T-helper 1 cell treated with Interleukin-12 subunit alpha and Interleukin-12 subunit beta and Interleukin-4 antibody, amounts not matched to agents 30 ng/mL and 1 ng/mL, for 36 hours (primary cell): ENCODE measurements at regions not wholly inside any gene's neighbourhood (a gene's known extent, or its start where the extent isn't known, plus 50 kb on each side); places are given as distances from the start of the nearest gene placed in this dataset.
"Not testable (repeated sequence)": the region's sequence is repeated elsewhere in the genome, so short reads cannot be mapped to it uniquely, and the experiment has no call there.

Experiments
- intact Hi-C: fragments of 100-400 bp; cut with micrococcal nuclease; formaldehyde crosslinking; loops from one replicate; pipeline ENCODE4 v1.15.1; 2024

DNA sequence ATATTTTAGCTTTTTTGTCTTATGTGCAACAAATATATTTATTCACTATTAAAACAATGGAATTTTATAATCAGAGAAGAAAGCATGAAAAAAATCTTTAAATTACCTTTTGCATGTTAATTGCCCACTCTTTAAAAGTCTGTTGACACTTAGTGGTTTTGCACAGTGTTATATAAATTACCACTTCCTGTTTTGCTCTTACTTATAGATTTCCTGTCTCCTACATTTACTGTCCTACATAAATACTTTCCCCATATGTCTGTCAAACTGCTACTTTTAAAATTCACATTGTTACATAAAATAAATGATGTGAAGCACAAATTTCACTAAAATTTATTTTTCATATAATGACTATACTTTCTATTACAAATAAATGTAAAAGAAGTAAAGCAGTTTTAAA is 161.1 kb upstream of the NDST4 start:
- intact Hi-C loops, result no loop called here

DNA sequence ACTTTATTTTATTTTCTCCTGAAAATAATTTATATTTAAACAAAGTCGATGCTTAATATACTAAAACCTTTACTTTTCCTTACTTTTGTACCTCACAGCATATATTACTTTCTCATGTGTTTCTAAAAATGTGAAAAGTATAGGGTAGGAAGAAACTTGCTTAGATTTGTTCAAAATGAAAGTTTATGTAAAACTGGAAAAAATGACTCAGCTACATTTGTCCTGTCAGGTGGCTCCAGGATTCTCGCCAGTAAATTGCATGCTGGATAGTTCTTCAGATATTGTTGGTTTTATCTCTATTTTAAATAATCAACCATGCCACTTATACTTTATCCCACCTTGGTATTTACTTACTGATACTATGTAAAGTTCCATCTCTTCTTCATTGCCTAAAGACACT is 159.2 kb upstream of the NDST4 start:
- intact Hi-C loops, result no loop called here

DNA sequence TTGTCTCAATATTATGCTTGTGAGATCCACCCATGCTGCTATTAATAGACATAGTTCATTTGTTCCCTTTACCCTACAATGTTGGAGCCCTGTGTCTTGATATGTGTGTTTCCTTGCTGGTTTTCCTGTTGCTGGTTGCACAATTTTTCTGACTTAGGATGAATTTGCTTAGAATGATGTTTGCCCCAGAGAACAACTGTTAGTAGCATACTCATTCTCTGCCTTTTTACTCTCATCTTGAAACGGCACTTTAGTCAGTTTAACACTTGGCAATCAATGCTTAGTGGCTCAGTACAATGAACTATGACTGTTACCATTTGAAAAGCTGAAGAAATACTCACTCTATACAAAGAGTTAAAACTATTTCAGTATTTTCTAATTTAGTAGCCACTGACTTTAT is 158.8 kb upstream of the NDST4 start:
- intact Hi-C loops, result no loop called here

DNA sequence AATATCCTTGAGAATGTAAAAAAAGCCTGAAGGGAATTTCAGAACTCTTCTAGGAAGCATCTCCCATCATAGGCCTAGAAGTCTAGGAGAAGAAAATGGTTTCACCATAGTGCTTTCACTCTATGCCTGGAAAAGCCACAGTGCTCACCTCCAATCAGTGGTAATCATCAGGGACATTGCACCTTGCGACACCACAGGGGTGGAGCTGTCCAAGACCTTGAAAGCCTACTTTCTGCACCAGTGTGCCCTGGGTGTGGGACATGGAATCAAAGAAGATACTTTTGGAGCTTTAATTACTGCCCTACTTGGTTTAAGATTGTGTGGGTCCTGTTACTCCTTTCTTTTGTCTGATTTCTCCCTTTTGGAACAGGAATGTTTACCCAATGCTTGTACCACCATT is 146.8 kb upstream of the NDST4 start:
- intact Hi-C loops, result no loop called here

DNA sequence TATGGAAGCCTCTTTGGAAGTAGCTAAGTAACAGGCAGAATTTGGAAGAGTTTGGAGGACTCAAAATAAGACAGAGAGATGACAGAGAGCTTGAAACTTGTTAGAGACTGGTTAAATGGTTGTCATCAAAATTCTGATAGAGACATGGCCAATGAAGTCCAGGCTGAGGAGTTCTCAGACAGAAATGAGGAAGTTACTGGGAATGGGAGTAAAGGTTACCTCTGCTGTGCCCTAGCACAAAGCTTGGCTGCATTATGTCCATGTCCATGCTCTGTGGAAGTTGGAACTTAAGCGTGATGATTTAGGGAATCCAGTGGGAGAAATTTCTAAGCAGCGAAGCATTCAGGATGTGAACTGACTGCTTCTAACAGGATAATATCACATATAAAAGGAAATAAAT is 146.2 kb upstream of the NDST4 start:
- intact Hi-C loops, result no loop called here

DNA sequence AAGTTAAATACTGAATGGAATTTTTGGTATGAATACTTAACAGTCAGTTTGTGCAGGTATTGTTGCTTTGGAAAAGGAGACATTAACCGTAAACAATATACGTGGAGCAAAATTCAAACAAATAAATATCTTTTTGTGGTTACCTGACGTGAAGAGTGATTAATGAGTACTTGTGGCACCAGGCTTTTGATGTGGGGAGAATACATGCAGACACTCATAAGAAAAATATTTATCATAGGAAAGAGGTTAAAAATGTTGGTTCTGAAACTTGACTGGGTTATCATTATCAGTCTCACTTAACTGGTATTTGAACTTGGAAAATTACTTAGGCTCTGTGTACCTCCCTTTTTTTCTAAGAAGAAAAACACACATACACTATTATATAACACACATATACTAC is 136.4 kb upstream of the NDST4 start:
- intact Hi-C loops, result no loop called here

DNA sequence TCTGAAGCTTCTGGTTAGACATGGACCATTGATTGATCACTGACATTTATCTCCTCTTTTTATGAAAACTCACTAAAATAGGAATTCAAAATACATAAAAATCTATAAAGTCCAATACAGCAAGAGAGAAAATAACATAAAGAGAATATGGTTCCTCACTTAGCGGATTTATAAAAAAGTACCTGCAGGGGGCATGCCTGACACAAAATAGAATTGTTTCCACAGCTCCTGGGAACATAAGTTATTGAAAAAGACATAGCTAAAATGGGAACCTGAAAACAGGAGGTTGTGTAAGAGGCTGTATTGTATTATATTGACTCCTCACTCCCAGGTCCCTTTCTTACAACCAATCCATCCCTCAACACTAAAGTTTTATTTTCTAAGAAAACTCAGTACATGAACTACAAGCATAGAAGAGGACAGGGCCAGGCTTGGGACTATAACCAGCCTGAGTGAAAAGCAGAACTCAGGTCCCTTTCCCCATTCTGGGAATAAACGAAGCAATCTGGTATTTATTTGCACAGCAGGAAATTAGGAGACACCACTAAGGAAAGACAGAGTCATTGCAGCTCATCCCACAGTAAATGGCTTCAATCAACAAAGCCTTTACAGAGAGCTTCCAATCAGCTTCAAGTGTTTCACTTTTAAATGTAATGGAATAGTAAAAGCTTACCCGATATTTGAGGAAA is 121.1 kb upstream of the NDST4 start:
- intact Hi-C loops, result loop anchor here (1.0 kb wide), 2 partner anchors 303 to 618 kb away; no protein-coding TSS in a partner anchor

DNA sequence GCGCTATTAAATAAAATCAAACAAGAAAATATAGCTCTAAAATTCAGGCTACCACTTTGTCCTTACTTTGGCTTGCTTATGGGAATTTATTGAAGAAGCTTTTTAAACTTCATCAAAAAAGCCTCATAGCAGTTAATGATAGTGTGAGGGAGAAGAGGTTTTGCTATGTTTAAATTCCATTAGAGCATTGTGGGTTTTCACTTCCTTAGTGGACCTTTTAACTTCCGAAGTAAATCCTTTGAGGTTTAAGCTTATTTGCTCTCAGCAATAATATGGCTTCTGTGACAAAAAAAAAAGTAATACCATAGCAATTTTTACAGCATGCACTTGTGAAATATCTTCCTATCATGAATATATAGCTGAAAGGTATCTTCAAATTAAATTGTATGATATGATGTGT is 120.2 kb upstream of the NDST4 start:
- intact Hi-C loops, result no loop called here

DNA sequence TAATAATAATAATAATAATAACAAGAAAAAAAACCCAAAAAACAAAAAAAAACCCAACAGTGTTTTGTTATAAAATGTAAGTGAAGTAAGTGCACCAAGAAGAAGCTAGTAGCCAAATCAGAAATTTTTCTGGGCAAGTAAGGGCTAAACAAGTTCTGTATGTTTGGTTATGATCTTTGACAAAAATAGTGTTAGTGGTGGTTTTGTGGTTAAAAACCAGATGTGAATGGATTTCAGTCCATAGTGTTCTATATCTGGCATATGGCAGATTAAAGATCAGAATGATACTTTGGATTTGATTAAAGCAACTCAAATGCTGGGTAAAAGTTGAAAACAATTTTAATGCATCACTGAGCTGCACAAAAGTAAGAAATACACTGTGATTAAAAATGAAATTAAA is 116.5 kb upstream of the NDST4 start:
- intact Hi-C loops, result no loop called here

DNA sequence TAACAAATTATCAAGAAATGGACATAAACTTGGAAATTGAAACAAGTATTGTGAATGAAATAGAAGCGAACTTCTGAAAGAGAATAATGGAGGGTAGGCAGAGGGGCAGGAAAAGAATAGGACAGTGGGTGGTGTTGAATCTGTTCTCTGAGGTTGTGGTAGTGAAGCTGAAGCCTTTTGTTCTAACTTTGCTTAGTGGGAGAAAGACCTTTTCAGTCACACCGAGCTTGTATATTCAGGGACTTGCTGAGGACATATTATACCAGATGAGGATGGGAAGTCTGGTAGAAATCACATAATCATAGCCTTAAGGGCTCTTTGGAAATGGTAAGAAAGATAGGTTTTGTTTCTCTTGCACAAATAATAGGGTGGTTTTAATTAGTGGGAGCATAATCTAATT is 115.4 kb upstream of the NDST4 start:
- intact Hi-C loops, result no loop called here

DNA sequence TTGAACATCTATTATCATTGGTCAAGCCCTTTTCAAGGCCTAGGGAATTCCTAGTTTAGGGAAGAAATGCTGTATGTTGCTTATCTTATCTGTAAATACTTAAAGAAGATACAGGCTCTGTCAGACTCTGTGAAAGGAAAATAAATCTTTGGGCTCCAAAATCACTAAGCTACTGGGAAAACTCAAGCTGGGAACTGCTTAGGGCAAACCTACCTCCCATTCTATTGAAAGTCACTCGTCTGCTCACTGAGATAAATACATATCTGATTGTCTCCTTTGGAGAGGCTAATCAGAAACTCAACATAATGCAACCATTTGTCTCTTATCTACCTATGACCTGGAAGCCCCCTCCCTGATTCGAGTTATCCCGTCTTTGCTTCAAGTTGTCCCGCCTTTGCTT is 108.6 kb upstream of the NDST4 start:
- intact Hi-C loops, result no loop called here

DNA sequence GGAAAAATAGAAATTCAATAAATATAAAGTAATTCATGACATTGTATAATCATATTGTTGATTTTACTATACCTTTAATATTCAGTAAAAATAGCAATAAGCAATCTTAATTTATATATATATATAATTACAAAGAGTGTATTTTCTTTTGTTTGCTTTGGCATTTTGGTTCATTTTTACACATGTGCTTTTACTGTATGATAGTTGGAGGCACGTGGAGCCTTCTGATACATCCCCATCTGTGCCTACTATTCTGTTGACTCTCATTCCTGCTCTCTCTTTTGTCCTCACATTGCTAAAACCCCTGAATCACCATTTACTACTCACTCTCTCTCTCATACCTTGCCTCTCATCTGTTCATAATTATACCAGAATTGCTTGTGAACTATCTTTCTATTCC is 106.4 kb upstream of the NDST4 start:
- intact Hi-C loops, result no loop called here

DNA sequence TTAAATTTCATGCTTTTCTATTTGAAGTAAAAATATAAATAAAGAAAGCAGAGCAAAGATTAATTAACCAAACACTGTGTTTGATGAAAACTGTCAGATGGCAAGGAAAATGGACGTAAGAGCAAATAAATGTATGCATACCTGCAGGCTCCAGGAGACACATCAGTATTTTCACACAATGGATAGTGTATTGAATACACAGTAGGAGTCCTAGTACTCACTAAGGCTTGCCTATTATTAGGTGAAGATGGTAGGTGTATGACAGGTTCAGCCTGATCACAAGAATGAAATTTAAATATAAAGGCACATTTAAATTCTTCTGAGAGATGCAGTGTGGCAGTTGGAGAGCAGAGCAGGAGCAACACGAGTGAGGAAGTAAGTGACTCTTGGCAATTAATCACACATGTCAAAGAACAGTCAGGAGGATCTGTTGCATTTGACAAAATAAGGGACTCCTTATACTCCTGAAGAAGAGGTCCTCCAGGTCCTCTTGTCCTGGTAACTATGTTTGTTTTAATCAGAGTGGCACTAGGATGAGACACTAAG is 106.0 kb upstream of the NDST4 start:
- intact Hi-C loops, result no loop called here

DNA sequence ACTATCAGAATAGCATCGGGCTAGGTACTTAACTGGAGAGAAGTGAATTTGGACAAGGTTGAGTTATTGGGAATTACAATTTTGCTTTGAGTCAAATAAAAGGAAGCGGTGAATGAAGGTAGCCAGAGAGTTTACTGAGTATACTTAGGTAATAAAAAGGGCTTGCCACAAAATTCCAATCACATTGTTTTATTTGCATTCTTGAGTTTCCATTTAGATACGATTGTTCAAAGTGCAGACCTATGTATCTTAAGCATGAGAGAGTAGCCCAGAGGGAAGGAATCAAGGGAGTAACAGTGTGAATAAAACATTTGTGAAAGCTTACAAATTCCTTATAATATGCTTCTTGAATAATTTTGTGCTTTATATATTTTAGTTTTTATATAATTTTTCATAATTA is 102.5 kb upstream of the NDST4 start:
- intact Hi-C loops, result no loop called here

DNA sequence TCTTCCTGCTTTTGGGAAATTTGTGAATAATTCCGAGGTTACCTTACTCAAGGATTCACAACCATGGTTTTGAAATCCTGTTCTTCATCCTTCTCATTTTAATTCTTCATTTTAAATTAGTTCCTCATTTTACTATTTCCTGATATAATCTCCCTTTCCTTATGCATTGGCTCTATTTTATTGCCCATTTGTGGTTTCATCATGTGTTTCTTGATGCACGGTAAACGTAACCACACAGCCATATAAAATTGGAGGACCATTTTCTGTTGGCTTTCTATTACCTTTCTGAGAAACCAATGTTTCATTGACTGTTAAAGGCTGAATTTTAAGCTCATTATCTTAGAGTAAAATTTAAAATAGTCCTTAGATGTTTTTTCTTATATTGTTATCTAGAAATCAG is 100.3 kb upstream of the NDST4 start:
- intact Hi-C loops, result no loop called here

DNA sequence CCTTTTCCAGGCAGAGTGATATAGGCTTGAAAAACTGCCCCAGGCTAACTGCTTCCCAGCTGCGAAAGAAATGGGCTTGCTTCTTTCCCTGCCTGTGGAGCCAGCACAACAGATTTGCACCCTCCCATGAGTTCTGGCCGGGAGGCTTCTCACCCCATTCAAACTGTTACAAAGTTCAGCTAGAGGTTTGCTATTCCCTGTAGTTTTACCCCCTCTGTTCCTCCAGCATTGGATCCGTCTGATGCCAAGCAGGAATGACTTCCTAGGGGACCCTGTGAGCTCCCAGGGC is 87.6 kb upstream of the NDST4 start:
- intact Hi-C loops, result no loop called here

DNA sequence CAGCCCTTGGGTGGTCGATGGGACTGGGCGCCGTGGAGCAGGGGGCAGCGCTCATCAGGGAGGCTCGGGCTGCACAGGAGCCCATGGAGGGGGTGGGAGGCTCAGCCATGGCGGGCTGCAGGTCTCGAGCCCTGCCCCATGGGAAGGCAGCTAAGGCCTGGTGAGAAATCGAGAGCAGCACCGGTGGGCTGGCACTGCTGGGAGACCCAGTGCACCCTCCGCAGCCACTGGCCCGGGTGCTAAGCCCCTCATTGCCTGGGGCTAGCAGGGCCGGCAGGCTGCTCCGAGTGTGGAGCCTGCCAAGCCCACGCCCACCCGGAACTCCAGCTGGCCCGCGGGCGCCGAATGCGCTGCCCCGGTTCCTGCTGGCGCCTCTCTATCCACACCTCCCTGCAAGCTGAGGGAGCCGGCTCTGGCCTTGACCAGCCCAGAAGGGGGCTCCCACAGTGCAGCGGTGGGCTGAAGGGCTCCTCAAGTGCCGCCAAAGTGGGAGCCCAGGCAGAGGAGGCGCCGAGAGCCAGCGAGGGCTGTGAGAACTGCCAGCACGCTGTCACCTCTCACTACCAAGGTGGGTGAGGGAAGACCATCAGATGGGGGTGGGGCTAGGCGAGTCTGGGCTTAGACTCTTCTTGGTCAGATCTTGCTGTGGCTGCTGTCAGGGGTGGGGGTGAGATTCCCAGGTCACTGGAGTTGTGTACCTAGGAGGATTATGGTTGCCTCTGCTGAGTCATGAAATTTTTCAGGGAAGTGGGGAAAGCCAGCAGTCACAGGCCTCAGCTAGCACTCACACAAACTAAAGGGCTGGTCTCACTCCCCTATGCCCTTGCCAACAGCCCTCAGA is 87.0 kb upstream of the NDST4 start:
- intact Hi-C loops, result not testable (repeated sequence)

DNA sequence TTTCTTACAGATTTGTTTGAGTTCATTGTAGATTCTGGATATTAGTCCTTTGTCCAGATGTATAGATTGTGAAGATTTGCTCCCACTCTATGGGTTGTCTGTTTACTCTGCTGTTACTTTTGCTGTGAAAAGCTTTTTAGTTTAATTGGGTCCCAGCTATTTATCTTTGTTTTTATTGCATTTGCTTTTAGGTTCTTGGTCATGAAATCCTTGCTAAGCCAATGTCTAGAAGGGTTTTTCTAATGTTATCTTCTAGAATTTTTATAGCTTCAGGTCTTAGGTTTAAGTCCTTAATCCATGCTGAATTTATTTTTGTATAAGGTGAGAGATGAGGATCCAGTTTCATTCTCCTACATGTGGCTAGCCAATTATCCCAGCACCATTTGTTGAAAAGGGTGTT is 81.2 kb upstream of the NDST4 start:
- intact Hi-C loops, result loop anchor here (5.0 kb wide), 1 partner anchor 832 kb away; no protein-coding TSS in a partner anchor

DNA sequence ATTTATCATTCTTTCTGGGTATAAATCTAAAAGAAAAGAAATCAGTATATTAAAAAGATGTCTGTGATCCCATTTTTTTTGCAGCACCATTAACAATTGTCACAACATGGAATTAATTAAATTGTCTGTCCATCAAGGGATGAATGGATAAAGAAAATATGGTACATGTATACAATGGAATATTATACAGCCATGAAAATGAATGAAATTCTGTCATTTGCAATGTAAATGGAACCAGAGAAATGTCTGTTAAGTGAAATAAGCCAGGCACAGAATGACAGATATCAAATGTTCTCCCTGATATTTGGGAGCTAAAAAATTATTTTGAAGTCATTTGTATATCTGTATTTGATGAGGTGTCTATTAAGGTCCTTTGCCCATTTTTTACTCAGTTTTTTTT is 77.1 kb upstream of the NDST4 start:
- intact Hi-C loops, result no loop called here

DNA sequence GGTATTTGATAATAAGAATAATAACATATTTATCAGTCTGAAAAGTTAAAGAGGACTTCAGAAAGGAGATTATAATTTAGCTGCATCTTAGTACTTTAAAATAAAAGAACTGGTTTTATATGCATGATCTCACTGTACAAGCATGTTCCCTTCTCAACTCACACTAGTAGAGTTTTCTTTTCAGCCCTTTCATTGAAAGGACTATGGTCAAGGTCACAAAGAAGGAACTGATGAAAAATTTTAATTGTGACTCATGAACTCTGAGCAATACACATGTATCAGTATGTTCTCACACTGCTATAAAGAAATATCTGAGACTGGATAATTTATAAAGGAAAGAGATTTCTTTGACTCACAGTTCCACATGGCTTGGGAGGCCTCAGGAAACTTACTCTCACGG is 73.7 kb upstream of the NDST4 start:
- intact Hi-C loops, result no loop called here

DNA sequence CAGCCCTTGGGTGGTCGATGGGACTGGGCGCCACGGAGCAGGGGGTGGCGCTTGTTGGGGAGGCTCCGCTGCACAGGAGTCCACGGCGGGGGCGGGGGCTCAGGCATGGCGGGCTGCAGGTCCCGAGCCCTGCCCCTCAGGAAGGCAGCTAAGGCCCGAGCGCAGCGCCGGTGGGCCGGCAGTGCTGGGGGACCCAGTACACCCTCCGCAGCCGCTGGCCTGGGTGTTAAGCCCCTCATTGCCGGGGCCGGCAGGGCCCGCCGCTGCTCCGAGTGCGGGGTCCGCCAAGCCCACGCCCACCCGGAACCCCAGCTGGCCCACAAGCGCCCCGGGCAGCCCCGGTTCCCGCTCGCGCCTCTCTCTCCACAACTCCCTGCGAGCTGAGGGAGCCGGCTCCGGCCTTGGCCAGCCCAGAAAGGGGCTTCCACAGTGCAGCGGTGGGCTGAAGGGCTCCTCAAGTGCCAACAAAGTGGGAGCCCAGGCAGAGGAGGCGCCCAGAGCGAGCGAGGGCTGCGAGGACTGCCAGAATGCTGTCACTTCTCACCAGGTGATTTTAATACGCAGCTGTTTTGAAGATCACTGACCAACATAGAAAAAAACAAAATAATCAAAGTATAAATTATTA is 66.1 kb upstream of the NDST4 start:
- intact Hi-C loops, result not testable (repeated sequence)

DNA sequence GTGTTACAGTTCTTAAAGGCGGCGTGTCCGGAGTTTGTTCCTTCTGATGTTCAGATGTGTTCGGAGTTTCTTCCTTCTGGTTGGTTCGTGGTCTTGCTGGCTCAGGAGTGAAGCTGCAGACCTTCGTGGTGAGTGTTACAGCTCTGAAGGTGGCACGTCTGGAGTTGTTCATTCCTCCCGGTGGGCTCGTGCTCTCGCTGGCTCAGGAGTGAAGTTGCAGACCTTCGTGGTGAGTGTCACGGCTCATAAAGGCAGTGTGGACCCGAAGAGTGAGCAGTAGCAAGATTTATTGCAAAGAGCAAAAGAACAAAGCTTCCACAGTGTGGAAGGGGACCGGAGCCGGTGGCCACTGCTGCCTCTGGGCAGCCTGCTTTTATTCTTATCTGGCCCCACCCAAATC is 65.3 kb upstream of the NDST4 start:
- intact Hi-C loops, result not testable (repeated sequence)
